ENCODE measurements at regions not wholly inside any gene's neighbourhood (a gene's known extent, or its start where the extent isn't known, plus 50 kb on each side); places are given as distances from the start of the nearest gene placed in this dataset.
"Not testable (repeated sequence)": the region's sequence is repeated elsewhere in the genome, so short reads cannot be mapped to it uniquely, and the experiment has no call there.

- DNase-seq: no peak
Measured at GRCh38 chr4:146072376-146072775, 103.1 kb upstream of the LSM6 start.

DNA sequence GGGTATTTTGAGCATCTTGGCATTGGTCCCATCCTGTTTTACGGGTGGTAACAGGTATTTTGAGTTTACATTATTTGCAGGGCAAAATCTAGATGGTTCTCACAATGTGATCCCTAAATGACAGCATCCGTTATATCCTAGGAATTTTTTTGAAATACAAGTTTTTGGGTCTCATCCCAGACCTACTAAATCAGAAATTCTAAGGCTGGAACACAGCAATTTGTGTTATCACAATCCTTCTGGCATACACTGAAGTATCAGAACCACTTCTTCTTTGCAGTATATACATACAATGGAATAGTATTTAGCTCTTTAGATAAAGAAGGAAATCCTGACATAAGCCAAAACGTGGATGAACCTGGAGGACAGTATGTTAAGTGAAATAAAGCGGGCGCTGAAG, 104.1 kb upstream of the LSM6 start:
- DNase-seq: no peak

GRCh38 chr4:146063143-146063542, 112.4 kb upstream of the LSM6 start:
- DNase-seq: no peak

DNA sequence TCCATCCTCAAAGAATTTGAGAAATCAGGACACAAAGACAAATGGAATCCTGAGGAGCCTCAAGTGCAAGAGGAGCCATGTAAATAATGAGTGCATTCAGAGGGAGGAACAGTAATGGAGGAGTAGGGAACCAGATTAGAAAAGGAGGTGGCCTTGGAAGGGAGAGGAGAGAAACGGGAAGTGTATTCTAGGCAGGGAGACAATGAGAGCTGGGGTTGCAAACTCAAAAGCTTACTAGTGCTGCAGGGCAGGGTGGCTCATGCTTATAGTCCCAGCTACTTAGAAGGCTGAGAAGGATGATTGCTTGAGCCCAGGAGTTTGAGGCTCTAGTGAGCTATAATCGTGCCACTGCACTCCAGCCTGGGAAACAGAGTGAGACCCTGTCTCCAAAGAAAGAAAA, 113.2 kb upstream of the LSM6 start:
- DNase-seq: no peak

DNA sequence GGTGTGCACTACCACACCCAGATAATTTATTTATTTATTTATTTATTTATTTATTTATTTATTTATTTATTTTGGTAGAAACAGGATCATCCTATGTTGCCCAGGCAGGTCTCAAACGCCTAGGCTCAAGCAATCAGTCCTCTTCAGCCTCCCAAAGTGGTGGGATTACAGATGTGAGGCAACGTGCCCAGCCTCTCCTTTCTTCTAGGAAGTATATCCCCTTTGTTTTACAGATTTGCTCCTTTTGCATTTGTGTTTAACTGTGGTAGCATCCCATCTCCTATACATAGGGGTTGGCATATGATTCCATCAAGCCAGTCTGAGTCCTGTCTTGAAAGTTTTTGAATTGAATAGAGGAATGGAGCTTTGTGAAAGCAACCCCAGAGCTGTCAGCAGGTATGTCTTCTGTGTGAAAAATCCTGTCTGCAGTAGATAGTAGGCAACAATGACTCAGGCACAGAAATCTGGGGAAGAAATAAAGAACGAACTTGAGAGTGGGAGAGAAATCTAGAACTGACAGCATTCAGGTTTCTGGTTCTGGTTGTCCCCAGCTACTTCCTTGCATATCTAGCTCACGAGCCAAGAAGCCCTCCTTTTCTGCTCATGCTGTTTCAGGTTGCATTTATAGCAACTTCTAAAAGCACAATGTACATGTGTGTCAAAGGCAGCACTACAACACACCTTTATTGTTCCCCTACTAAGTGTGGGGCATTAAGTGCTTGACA, 113.7 kb upstream of the LSM6 start:
- no peak for DNase-seq

GRCh38 chr4:146059865-146060264, 115.7 kb upstream of the LSM6 start:
- no peak for DNase-seq

DNA sequence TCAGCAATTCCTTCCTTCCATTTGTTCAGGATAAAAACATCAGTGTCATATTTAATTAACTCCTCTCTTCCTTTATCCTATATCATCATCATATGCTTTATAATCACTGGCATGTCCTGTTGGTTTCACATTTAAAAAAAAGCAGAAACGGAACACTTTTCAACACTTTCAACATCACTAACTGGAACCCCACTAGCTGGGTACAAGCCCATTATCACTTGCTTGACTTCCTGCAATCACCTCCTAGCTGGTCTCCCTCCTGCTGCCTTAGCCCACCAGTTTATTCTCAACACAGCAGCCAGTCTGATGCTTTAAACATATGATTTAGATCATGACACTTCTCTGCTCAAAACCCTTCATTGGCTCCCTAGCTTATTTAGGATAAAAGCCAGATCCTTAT, 116.4 kb upstream of the LSM6 start:
- no peak for DNase-seq

- DNase-seq: no peak
Measured at GRCh38 chr4:146058531-146058930, 117.0 kb upstream of the LSM6 start.

DNA sequence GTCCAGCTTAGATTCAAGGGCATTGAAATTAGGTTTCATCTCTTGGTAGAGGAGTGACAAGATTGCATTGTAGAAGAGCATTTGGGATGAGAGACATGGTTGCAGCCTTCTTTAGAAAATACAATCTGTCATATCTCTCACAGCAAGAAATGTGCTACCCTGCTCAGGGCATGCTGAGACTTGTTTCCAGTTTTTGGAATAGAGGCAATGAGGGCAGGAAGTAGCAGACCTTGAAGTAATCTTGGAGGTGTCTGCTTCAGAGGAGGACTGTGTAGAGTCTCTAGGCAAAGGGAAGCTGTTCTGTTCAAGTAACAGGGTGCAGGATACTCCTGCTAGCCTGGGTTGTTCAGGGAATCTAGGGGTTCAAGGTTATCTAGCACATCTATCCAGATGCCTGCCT, 116.1 kb upstream of the ZNF827 start:
- no peak for DNase-seq

- no peak for DNase-seq
Measured at GRCh38 chr4:146053891-146054290, 115.3 kb upstream of the ZNF827 start.

DNA sequence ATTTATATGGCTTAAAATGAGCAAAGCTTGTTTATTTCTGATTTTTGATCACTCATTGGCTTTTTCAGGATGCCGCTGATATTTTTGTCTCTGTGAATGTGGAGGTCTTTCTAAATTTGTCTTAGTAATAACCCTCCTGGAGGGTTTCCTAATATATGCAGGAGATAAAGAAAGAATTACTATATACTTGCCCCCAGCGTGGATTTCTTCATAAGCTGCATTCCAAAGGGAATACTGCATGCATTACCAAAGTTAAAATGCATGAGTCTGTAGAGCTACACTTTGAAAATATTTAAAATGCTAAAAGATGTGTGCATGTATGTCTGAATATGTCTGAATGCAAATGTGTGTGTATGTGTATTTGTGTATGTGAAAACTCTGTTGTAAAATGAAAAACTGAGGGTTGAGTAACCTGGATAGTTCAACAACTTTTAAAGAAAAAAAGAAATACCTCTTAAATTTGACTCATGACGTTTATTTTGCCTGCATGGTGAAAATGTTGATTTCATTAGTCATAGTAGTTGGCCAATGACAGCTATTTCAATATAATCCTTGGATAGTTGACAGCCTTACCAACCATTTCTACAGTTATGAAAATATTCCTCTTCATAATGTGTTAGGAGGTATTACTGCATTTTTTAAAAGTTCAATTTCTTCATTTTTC, 113.2 kb upstream of the ZNF827 start:
- no peak for DNase-seq

DNA sequence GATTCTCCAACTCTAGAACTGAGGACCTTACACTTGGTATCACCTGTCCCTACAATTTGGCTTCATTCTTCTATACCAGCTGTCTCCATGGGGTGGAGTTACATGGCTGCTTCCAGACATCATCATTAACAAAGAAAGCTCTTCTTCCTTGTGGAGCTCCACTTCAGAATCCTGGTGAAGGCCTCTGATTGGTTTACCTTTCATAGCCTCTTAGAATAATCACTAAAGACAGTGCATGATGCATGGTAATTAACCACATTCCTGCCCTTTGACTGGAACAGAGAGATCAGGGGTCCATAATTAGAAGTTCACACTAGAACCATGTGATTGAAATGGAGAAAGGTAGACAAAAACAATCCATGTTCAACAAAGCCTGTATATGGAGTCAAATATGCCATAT, 112.6 kb upstream of the ZNF827 start:
- DNase-seq: no peak

GRCh38 chr4:146049802-146050201, 111.2 kb upstream of the ZNF827 start:
- DNase-seq: no peak

- not testable (repeated sequence) for DNase-seq
Measured at GRCh38 chr4:146047768-146048167, 109.1 kb upstream of the ZNF827 start.

- no peak for DNase-seq
Measured at GRCh38 chr4:146041139-146042004, 102.7 kb upstream of the ZNF827 start.

- DNase-seq: no peak
Measured at GRCh38 chr4:146040623-146041022, 102.0 kb upstream of the ZNF827 start.

- DNase-seq: no peak
Measured at GRCh38 chr4:146033149-146033548, 94.5 kb upstream of the ZNF827 start.

GRCh38 chr4:146032234-146032860, 93.7 kb upstream of the ZNF827 start:
- DNase-seq: no peak

DNA sequence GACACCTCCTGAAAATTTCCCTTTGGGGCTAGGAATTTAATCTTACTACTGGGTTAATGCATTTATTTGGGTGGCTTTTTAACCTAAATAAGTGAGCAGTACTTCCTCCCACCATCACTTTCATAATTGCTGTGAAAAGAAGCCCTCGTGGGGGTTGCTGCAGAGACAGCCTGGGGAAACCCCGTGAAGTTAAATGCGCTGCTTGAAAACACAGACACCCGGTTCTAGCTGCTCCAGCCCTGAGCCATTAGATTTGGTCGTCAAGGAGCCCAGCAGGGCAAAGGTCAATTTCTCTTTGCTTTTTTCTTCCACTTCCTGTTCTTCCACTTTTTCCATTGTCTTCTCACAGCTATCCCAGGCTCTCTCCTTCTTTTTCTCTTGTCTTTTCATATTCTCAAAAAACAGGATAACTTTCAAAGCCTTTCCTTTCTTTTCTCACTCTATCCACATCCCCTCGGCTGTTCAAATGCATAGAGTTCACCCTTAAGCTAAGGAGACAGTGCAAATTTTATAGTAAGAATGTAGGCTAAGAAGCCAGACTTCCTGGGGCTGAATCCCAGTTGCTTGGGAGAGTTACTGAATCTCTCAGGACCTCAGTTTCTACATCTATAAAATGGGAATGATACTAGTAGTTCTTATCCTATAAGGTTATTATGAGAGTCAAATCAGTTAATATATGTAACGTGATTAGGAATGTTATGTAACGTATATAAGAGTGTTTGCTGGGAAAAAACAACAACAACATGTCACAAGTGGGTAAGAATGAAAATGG, 91.5 kb upstream of the ZNF827 start:
- DNase-seq: no peak

GRCh38 chr4:146029147-146029546, 90.5 kb upstream of the ZNF827 start:
- no peak for DNase-seq

- no peak for DNase-seq
Measured at GRCh38 chr4:146027761-146028160, 89.1 kb upstream of the ZNF827 start.

- DNase-seq: no peak
Measured at GRCh38 chr4:146023334-146023967, 84.8 kb upstream of the ZNF827 start.

Measured in NCI-H2171 (cell line).